Neural progenitor cell (in vitro differentiated cells): ENCODE measurements at regions not wholly inside any gene's neighbourhood (a gene's known extent, or its start where the extent isn't known, plus 50 kb on each side); places are given as distances from the start of the nearest gene placed in this dataset.

Source experiments
- EZH2 ChIP-seq: fragments of 200-600 bp; sonication (generic); IDR thresholded peaks from 2 replicates; pipeline ENCODE4 v1.6.1; 2017; ENCODE audit warnings: antibody characterized with exemption, mild to moderate bottlenecking, moderate library complexity
- TF ChIP-seq, protein P1 (sequence below): fragments of 200-600 bp; sonication (generic); IDR thresholded peaks from 2 replicates; pipeline ENCODE4 v1.5.1; 2017; ENCODE audit warnings: antibody characterized with exemption, mild to moderate bottlenecking

DNA sequence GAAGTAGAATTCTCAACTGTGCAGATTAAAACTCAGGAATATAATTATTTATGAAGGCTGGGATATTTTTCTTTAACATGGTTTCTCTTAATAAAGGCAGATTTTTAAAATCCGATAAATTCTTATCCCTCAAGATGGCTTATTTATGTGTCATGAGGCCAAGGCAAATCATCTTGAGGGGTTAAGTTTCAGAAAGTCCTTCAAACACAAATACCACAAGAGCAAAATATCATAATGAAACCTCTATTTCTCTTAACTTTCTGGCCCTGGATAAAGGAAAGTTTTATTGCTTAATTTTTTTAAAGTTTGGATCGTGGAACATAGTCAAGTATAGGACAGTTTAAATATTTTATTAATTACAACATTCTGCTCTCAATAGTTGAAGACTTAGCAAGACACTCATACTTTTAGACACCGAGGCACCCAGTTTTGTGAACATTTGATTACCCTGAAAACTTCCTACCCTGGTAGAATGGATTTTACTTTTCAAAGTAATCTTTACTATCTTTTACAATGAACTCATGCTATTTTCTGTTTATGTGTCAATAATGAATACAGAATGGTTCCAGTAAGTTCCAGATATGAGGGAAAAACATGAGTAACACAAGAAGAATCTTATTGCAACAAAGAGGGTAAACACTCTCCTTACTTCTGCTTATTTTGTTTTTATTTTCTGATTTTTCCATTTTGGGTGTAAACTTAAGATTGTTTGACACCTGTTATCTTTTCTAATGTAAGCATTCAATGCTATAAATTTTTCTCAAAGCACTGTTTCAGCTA lies 200.7 kb upstream of the IL15 start:
- TF ChIP-seq, protein P1, sequence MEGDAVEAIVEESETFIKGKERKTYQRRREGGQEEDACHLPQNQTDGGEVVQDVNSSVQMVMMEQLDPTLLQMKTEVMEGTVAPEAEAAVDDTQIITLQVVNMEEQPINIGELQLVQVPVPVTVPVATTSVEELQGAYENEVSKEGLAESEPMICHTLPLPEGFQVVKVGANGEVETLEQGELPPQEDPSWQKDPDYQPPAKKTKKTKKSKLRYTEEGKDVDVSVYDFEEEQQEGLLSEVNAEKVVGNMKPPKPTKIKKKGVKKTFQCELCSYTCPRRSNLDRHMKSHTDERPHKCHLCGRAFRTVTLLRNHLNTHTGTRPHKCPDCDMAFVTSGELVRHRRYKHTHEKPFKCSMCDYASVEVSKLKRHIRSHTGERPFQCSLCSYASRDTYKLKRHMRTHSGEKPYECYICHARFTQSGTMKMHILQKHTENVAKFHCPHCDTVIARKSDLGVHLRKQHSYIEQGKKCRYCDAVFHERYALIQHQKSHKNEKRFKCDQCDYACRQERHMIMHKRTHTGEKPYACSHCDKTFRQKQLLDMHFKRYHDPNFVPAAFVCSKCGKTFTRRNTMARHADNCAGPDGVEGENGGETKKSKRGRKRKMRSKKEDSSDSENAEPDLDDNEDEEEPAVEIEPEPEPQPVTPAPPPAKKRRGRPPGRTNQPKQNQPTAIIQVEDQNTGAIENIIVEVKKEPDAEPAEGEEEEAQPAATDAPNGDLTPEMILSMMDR = no peak
- no peak for TF ChIP-seq EZH2
